ENCODE measurements at regions not wholly inside any gene's neighbourhood (a gene's known extent, or its start where the extent isn't known, plus 50 kb on each side); places are given as distances from the start of the nearest gene placed in this dataset.

DNA sequence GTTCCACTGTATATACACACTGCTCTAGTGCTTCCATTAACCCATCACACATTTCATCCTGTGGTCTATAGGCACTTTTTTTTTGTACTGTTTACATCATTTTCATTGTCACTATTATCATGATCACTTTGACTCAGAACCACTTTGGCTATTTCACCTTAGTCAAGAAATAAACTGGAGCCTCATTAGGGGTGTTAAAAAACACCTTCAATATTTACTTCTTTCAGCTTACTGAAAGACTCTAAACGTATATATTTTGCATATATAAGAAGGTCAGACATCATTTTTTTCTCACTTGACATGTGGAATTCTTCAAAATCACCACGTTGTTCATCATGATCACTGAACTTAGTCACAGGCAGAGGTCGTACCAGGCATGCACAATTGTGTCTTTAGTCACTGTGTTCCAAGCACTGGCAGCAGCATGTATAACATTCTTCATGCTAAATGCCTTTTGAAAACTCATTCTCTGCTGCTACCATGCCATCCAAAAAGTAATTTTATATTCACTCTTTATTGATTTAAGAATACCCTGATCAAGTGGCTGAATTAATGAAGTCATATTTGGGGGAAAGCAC is 229.2 kb upstream of the ARSJ start:
- TF ChIP-seq JUN (IDR thresholded peaks at IDR 0.05; ENCODE audit: low read depth, low read length) = no peak
- no peak for TF ChIP-seq SRF (IDR thresholded peaks at IDR 0.05; ENCODE audit: low read depth, low read length)

Data from H1 (cell line).